ENCODE measurements at regions not wholly inside any gene's neighbourhood (a gene's known extent, or its start where the extent isn't known, plus 50 kb on each side); places are given as distances from the start of the nearest gene placed in this dataset.

DNA sequence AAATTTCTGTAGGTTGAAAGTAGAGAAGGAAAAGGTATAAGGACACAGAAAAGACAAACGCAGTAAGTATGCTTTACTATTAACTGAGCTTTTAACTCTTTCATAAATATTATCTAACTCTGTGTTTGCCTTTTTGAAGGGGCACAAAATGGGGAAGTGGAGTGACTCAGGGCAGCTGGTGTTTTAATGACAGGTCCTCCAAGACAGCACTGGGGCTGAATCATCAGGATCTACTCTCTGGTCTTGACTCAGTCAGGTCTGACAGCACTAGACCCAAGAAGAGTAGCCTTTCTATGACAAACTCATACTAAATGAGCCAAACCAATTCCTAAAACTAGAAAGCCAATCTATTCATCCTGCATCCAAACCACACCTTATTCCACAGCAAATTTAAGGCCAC, 102.2 kb downstream of the APTX start:
- TF ChIP-seq, protein P1, sequence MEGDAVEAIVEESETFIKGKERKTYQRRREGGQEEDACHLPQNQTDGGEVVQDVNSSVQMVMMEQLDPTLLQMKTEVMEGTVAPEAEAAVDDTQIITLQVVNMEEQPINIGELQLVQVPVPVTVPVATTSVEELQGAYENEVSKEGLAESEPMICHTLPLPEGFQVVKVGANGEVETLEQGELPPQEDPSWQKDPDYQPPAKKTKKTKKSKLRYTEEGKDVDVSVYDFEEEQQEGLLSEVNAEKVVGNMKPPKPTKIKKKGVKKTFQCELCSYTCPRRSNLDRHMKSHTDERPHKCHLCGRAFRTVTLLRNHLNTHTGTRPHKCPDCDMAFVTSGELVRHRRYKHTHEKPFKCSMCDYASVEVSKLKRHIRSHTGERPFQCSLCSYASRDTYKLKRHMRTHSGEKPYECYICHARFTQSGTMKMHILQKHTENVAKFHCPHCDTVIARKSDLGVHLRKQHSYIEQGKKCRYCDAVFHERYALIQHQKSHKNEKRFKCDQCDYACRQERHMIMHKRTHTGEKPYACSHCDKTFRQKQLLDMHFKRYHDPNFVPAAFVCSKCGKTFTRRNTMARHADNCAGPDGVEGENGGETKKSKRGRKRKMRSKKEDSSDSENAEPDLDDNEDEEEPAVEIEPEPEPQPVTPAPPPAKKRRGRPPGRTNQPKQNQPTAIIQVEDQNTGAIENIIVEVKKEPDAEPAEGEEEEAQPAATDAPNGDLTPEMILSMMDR (conservative IDR thresholded peaks at IDR 0.05; ENCODE audit: low read length) = no peak
- no peak for TF ChIP-seq EZH2phosphoT487 (IDR thresholded peaks at IDR 0.05; ENCODE audit: borderline replicate concordance, low read depth, low read length)
